OCI-LY7 (cell line): ENCODE measurements at regions not wholly inside any gene's neighbourhood (a gene's known extent, or its start where the extent isn't known, plus 50 kb on each side); places are given as distances from the start of the nearest gene placed in this dataset.

ENCODE experiments used
- BruUV-seq: library from RNA; stranded (reverse); fragments of 400-500 nt; replicated peaks from 2 replicates; lab custom pipeline; 2021; lab: Mats Ljungman, UMichigan
- CTCF ChIA-PET: fragments of 300-600 bp; sonication (Branson Sonifier 250); formaldehyde crosslinking; loops from one replicate; lab custom pipeline; 2022; ENCODE audit warnings: antibody characterized with exemption; ENCODE audit not compliant: unreplicated experiment; lab: Charles Lee
- POLR2A ChIA-PET: fragments of 300-600 bp; sonication (Branson Sonifier 250); formaldehyde crosslinking; loops from one replicate; lab custom pipeline; 2022; ENCODE audit warnings: antibody characterized with exemption; lab: Charles Lee
- DNase-seq: peaks from one replicate; pipeline ENCODE4 v3.0.0-alpha.2; 2015; ENCODE audit warnings: low spot score
- H2AFZ ChIP-seq: fragments of 200-600 bp; sonication (generic), shearing (Covaris generic); 2 replicates; pipeline ENCODE4 v1.6.1; 2014; ENCODE audit warnings: mild to moderate bottlenecking, antibody characterized with exemption, low read length, moderate library complexity
- H3K27ac ChIP-seq: fragments of 200-600 bp; sonication (generic); 2 replicates; pipeline ENCODE4 v1.5.1; 2014; ENCODE audit warnings: mixed run types, low read depth, mild to moderate bottlenecking, moderate library complexity, low read length, inconsistent platforms; ENCODE audit not compliant: poor library complexity, severe bottlenecking
- H3K36me3 ChIP-seq: fragments of 200-600 bp; sonication (generic); 2 replicates; pipeline ENCODE4 v1.6.1; 2014; ENCODE audit warnings: mild to moderate bottlenecking, antibody characterized with exemption, low read length, moderate library complexity, mixed read lengths; ENCODE audit not compliant: insufficient read depth
- H3K4me1 ChIP-seq: fragments of 200-600 bp; sonication (generic); 2 replicates; pipeline ENCODE4 v1.5.1; 2014; ENCODE audit warnings: mild to moderate bottlenecking, low read length; ENCODE audit not compliant: insufficient read depth, poor library complexity, severe bottlenecking
- H3K4me2 ChIP-seq: fragments of 200-600 bp; sonication (generic); 2 replicates; pipeline ENCODE4 v1.6.1; 2014; ENCODE audit warnings: mild to moderate bottlenecking, low read length
- H3K4me3 ChIP-seq: fragments of 200-600 bp; sonication (generic); 2 replicates; pipeline ENCODE4 v1.5.1; 2014; ENCODE audit warnings: mild to moderate bottlenecking, low read depth, low read length; ENCODE audit not compliant: poor library complexity, severe bottlenecking
- H3K79me2 ChIP-seq: fragments of 200-600 bp; sonication (generic); 2 replicates; pipeline ENCODE4 v1.6.1; 2016; ENCODE audit warnings: low read depth, mild to moderate bottlenecking, low read length, moderate library complexity, mixed read lengths; ENCODE audit not compliant: insufficient read depth
- H3K9me2 ChIP-seq: fragments of 200-600 bp; sonication (generic); 2 replicates; pipeline ENCODE4 v1.6.1; 2016; ENCODE audit warnings: mild to moderate bottlenecking, low read length, mixed read lengths; ENCODE audit not compliant: insufficient read depth
- H3K9me3 ChIP-seq: fragments of 200-600 bp; sonication (generic); 2 replicates; pipeline ENCODE4 v1.6.1; 2014; ENCODE audit warnings: mild to moderate bottlenecking, mixed run types, low read length, mixed read lengths
- H4K20me1 ChIP-seq: fragments of 200-600 bp; sonication (generic); 2 replicates; pipeline ENCODE4 v1.6.1; 2014; ENCODE audit warnings: mild to moderate bottlenecking, antibody characterized with exemption, low read length, moderate library complexity, mixed read lengths; ENCODE audit not compliant: insufficient read depth
- CTCF ChIP-seq: fragments of 200-600 bp; sonication (generic); conservative IDR thresholded peaks from 2 replicates; pipeline ENCODE4 v1.5.1; 2014; ENCODE audit warnings: mild to moderate bottlenecking, antibody characterized with exemption, low read length, moderate library complexity, mixed read lengths
- EZH2phosphoT487 ChIP-seq: fragments of 200-600 bp; sonication (generic); IDR thresholded peaks from 2 replicates; pipeline ENCODE4 v1.6.1; 2018; ENCODE audit warnings: low read depth, borderline replicate concordance, mild to moderate bottlenecking, mixed run types, antibody characterized with exemption, low read length, moderate library complexity, mixed read lengths
- intact Hi-C: fragments of 100-400 bp; cut with micrococcal nuclease; formaldehyde crosslinking; loops from one replicate; pipeline ENCODE4 v1.10.0; 2022; ENCODE audit not compliant: unreplicated experiment

DNA sequence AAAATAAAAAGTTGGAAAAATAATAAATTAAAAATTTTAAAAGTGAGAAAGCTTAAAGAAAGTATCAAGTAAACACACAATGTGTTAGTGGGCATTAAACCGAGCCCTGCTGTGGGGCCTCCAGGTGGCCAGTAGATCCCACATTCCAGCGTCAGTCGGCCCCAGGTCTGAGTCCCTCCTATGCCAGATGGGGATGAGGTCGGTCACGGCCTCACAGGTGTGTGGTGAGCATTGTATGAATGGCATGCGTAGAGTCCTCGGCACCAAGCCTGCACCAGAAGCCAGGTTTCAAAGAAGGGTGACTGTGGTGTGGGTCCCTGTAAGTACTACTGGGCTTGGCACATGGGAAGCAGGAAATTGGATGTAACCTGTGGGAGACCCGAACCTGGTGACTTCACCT is 75.6 kb upstream of the MSX1 start:
- intact Hi-C loops: no loop called here
- no peaks in the 10 kb centered on the region for H4K20me1 ChIP-seq
- DNase-seq: no peak
- H3K9me3 ChIP-seq: peaks cover 12% of the 10 kb centered on the region
- H3K27ac ChIP-seq: no peak overlapping the region
- H3K9me2 ChIP-seq: no peaks in the 10 kb centered on the region
- no peaks in the 10 kb centered on the region for H3K79me2 ChIP-seq
- CTCF ChIA-PET: no interaction called here
- H3K4me3 ChIP-seq: no peak overlapping the region
- BruUV-seq: no TSS peak
- no peaks in the 10 kb centered on the region for H3K4me1 ChIP-seq
- POLR2A ChIA-PET: interaction anchor here (0.7 to 1.1 kb wide), 2 partner anchors 11 to 20 kb away, joined by 3 read pairs; no protein-coding TSS in a partner anchor
- TF ChIP-seq EZH2phosphoT487 (no peak), CTCF (no peak)
- H2AFZ ChIP-seq: no peak overlapping the region
- H3K4me2 ChIP-seq: no peak overlapping the region
- H3K36me3 ChIP-seq: no peaks in the 10 kb centered on the region

DNA sequence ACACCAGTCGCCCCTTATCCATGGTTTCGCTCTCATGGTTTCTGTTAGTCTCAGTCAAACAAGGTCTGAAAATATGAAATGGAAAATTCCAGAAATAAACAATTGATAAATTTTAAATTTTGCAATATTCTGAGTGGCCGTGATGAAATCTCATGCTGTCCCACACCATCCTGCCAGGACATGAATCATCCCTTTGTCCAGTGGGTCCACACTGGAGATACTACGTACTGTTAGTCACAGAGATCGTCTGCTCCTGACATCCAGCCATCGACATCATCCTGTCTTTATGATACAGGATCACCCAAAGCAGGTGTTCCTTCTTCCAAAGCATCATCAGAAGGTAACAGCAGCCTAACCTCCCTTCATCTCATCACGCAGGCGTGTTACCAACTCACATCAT is 76.5 kb upstream of the MSX1 start:
- peaks cover 3% of the 10 kb centered on the region; the same call in 1 of the 2 replicates for H3K9me3 ChIP-seq
- intact Hi-C loops: no loop called here
- H3K4me1 ChIP-seq: no peaks in the 10 kb centered on the region
- H3K9me2 ChIP-seq: no peaks in the 10 kb centered on the region
- ChIA-PET POLR2A (no interaction called here), CTCF (no interaction called here)
- TF ChIP-seq EZH2phosphoT487 (no peak), CTCF (no peak)
- H3K27ac ChIP-seq: no peak overlapping the region
- H2AFZ ChIP-seq: no peak overlapping the region
- H3K36me3 ChIP-seq: no peaks in the 10 kb centered on the region
- H4K20me1 ChIP-seq: no peaks in the 10 kb centered on the region
- H3K4me2 ChIP-seq: no peak overlapping the region
- no peak overlapping the region for H3K4me3 ChIP-seq
- no TSS peak for BruUV-seq
- H3K79me2 ChIP-seq: no peaks in the 10 kb centered on the region
- DNase-seq: no peak

GRCh38 chr4:4781936-4782707 is 77.3 kb upstream of the MSX1 start:
- Histone ChIP-seq H3K79me2 (no peaks in the 10 kb centered on the region), H3K9me3 (no peaks in the 10 kb centered on the region), H3K36me3 (no peaks in the 10 kb centered on the region), H3K4me1 (no peaks in the 10 kb centered on the region), H3K9me2 (no peaks in the 10 kb centered on the region), H3K27ac (no peak overlapping the region), H3K4me3 (no peak overlapping the region), H4K20me1 (no peaks in the 10 kb centered on the region), H2AFZ (no peak overlapping the region), H3K4me2 (no peak overlapping the region)
- TF ChIP-seq EZH2phosphoT487 (no peak), CTCF (no peak)
- no peak for DNase-seq
- POLR2A ChIA-PET: interaction anchor here (1.0 kb wide), 1 partner anchor 16 kb away, joined by 3 read pairs; no protein-coding TSS in a partner anchor
- BruUV-seq: no TSS peak
- intact Hi-C loops: no loop called here
- CTCF ChIA-PET: no interaction called here
